ENCODE measurements at regions not wholly inside any gene's neighbourhood (a gene's known extent, or its start where the extent isn't known, plus 50 kb on each side); places are given as distances from the start of the nearest gene placed in this dataset.

- Histone ChIP-seq H3K79me2 (ENCODE audit: control insufficient read depth, insufficient read depth, low read length) (no peaks in the 10 kb centered on the region), H3K27me3 (replicated peaks in 1 of 4; ENCODE audit: control extremely low read depth in 1 of 4, control insufficient read depth in 3 of 4, insufficient read depth in 4 of 4, low read length in 3 of 4) (no peaks in the 10 kb centered on the region), H3K9me3 (ENCODE audit: control extremely low read depth in 1 of 3, control insufficient read depth in 2 of 3, insufficient read depth in 1 of 3, low read length in 2 of 3) (peaks cover 0 to 3% (median 0%) of the 10 kb centered on the region in 3 donors), H3K9ac (ENCODE audit: low read length) (no peak overlapping the region), H2AFZ (ENCODE audit: insufficient read depth, low read depth, low read length, poor library complexity, severe bottlenecking) (no peak overlapping the region), H3K4me3 (ENCODE audit: control extremely low read depth in 1 of 5, extremely low read depth in 1 of 5, insufficient read depth in 1 of 5, low read depth in 2 of 5, low read length in 4 of 5) (no peak overlapping the region), H3K4me1 (ENCODE audit: control insufficient read depth in 2 of 2, insufficient read depth in 2 of 2, low read length in 2 of 2) (no peaks in the 10 kb centered on the region), H4K20me1 (ENCODE audit: control insufficient read depth, insufficient read depth, low read length, poor library complexity, severe bottlenecking) (no peaks in the 10 kb centered on the region), H3K36me3 (replicated peaks in 1 of 2; ENCODE audit: control extremely low read depth in 1 of 2, control insufficient read depth in 1 of 2, extremely low read depth in 1 of 2, insufficient read depth in 2 of 2, low read length in 1 of 2) (no peaks in the 10 kb centered on the region), H3K27ac (ENCODE audit: low read length in 2 of 2) (no peak overlapping the region), H3K4me2 (replicated peaks; ENCODE audit: low read depth, low read length, poor library complexity, severe bottlenecking) (no peak overlapping the region)
- Mint-ChIP-seq H3K4me1 (peaks cover 6% of the 10 kb centered on the region), H3K4me3 (no peak overlapping the region), H3K27ac (no peak overlapping the region), H3K27me3 (peaks cover 9% of the 10 kb centered on the region), H3K9me3 (ENCODE audit: insufficient read depth) (peaks cover 3% of the 10 kb centered on the region)
- no peak for TF ChIP-seq EZH2 (IDR thresholded peaks at IDR 0.05; ENCODE audit: borderline replicate concordance, insufficient read depth, low read depth, low read length, poor library complexity, severe bottlenecking)
- TF ChIP-seq CTCF (IDR thresholded peaks at IDR 0.05), result no peak
- ATAC-seq (ENCODE audit: low read depth), result no peak
- intact Hi-C loops (cut with micrococcal nuclease), result no loop called here
- DNase-seq, result no peak
- WGBS (ENCODE audit: insufficient coverage), result 48% methylated on average over 4 of the region's 5 CpGs
- POLR2A ChIA-PET, result no interaction called here
- CTCF ChIA-PET, result interaction anchor here (3.5 kb wide), 1 partner anchor 10 kb away, joined by 22 read pairs; no protein-coding TSS in a partner anchor
Observed at GRCh38 chr13:30103161-30103840, 204.1 kb downstream of the KATNAL1 start.

DNA sequence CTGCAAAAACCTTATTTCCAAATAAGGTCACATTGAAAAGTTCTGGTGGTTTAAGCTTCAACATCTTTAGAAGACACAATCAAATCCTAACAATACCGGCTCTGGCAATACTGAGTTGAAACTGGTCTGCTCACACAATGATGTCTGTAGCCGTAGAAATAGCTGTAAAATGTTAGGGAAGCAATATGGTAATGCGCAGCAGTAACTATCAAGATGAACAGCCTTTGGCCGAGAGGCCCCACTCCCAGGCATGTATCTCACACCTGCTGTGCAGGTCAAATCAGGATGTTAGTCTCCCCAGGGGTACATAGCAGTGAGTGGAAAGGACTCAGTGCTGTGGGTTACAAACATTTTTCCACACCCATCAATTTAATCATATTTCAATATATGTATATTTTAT, 207.1 kb downstream of the KATNAL1 start:
- no peaks in the 10 kb centered on the region for H3K27me3 ChIP-seq (replicated peaks in 1 of 4; ENCODE audit: control extremely low read depth in 1 of 4, control insufficient read depth in 3 of 4, insufficient read depth in 4 of 4, low read length in 3 of 4)
- Mint-ChIP-seq H3K27me3 (peaks cover 9% of the 10 kb centered on the region), H3K9me3 (ENCODE audit: insufficient read depth) (peaks cover 3% of the 10 kb centered on the region), H3K27ac (no peak overlapping the region), H3K4me1 (peaks cover 6% of the 10 kb centered on the region), H3K4me3 (no peak overlapping the region)
- no peak for ATAC-seq (ENCODE audit: low read depth)
- H2AFZ ChIP-seq (ENCODE audit: insufficient read depth, low read depth, low read length, poor library complexity, severe bottlenecking), result no peak overlapping the region
- CTCF ChIA-PET, result interaction anchor here (1.2 kb wide), 1 partner anchor 330 kb away, joined by 6 read pairs; no protein-coding TSS in a partner anchor
- intact Hi-C loops (cut with micrococcal nuclease), result no loop called here
- H3K9ac ChIP-seq (ENCODE audit: low read length), result no peak overlapping the region
- H3K4me2 ChIP-seq (replicated peaks; ENCODE audit: low read depth, low read length, poor library complexity, severe bottlenecking), result no peak overlapping the region
- no peak for TF ChIP-seq CTCF (IDR thresholded peaks at IDR 0.05)
- no peak for TF ChIP-seq EZH2 (IDR thresholded peaks at IDR 0.05; ENCODE audit: borderline replicate concordance, insufficient read depth, low read depth, low read length, poor library complexity, severe bottlenecking)
- H3K79me2 ChIP-seq (ENCODE audit: control insufficient read depth, insufficient read depth, low read length), result no peaks in the 10 kb centered on the region
- no CpG with 5 or more reads among the region's 4 CpGs for WGBS (ENCODE audit: insufficient coverage)
- no peaks in the 10 kb centered on the region for H3K36me3 ChIP-seq (replicated peaks in 1 of 2; ENCODE audit: control extremely low read depth in 1 of 2, control insufficient read depth in 1 of 2, extremely low read depth in 1 of 2, insufficient read depth in 2 of 2, low read length in 1 of 2)
- H3K27ac ChIP-seq (ENCODE audit: low read length in 2 of 2), result no peak overlapping the region
- no peaks in the 10 kb centered on the region for H3K9me3 ChIP-seq (ENCODE audit: control extremely low read depth in 1 of 3, control insufficient read depth in 2 of 3, insufficient read depth in 1 of 3, low read length in 2 of 3)
- no peak for DNase-seq
- POLR2A ChIA-PET, result no interaction called here
- no peaks in the 10 kb centered on the region for H3K4me1 ChIP-seq (ENCODE audit: control insufficient read depth in 2 of 2, insufficient read depth in 2 of 2, low read length in 2 of 2)
- H3K4me3 ChIP-seq (ENCODE audit: control extremely low read depth in 1 of 5, extremely low read depth in 1 of 5, insufficient read depth in 1 of 5, low read depth in 2 of 5, low read length in 4 of 5), result no peak overlapping the region
- H4K20me1 ChIP-seq (ENCODE audit: control insufficient read depth, insufficient read depth, low read length, poor library complexity, severe bottlenecking), result no peaks in the 10 kb centered on the region

Measured in B cell (primary cell).